ENCODE measurements at regions not wholly inside any gene's neighbourhood (a gene's known extent, or its start where the extent isn't known, plus 50 kb on each side); places are given as distances from the start of the nearest gene placed in this dataset.
"Not testable (repeated sequence)": the region's sequence is repeated elsewhere in the genome, so short reads cannot be mapped to it uniquely, and the experiment has no call there.

GRCh38 chr16:63938661-63939060 lies 1183.2 kb downstream of the CDH11 start:
- peak; percentile 56 to 62 for DNase-seq (ENCODE audit: low read depth in 2 of 2)

- DNase-seq (ENCODE audit: low read depth in 2 of 2): no peak
These were observed 1188.0 kb downstream of the CDH11 start for GRCh38 chr16:63933841-63934240.

- DNase-seq (ENCODE audit: low read depth in 2 of 2): no peak
These were observed 1193.4 kb downstream of the CDH11 start for GRCh38 chr16:63928421-63928820.

DNA sequence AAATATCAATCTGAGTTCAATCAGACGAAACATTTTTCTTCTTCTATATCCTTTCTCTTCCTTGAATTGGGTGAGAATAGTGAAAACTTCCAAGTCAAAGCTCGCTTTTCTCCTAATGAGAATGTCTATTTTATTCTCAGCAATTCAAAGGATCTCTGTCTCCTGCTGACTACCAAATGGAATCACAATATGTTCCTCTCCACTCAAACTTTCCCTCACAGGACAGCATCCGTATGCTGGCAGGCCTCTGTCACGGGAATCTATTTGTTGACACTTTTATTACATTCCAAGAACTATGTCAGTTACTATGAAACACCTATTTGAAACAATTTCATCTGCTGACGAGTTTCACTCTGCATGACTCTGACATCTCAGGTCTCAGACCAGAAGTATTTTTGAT lies 1196.6 kb downstream of the CDH11 start:
- no peak for DNase-seq (ENCODE audit: low read depth in 2 of 2)

DNA sequence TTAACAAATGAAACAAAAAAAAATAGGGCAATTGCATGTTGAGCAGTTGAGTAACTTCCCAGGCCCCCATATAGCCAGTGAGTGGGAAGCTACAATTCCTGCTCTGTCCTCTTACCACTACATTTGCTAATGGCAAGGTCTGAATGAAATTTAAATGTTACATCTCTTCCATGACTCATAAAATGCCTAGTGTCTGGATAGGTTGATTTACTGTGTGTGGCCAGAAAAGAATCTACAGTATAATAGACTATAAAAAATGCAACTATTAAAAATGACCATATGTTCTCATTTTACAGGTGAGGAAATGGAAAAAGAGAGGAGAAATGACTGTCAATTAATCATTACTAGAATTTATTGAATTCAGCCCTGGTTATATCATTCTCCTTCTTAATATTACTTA lies 1199.3 kb downstream of the CDH11 start:
- peak; percentile 81 to 83 for DNase-seq (ENCODE audit: low read depth in 2 of 2)

GRCh38 chr16:63921737-63922295 lies 1200.0 kb downstream of the CDH11 start:
- DNase-seq (ENCODE audit: low read depth in 2 of 2): peak; percentile 34 to 36

DNA sequence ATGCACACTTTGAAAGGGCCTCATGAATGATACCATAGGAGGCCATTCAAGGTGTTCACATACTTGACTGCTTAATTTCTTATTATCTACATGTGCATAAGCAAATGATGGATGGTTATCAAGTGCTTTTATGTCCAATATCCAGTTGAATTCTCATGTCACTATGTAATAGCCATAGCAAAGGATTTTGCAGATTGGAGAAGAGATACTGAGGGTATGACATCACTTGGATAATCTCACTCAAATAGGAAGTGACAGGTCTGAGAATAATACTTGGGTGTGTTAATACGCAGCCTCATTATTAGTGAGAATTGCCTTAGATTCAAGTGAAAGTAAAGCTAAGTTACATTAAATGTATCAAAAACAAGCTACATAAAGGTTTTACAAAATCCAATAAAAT lies 1208.6 kb downstream of the CDH11 start:
- no peak for DNase-seq (ENCODE audit: low read depth in 2 of 2)

GRCh38 chr16:63907251-63907650 lies 1214.6 kb downstream of the CDH11 start:
- DNase-seq (ENCODE audit: low read depth in 2 of 2): no peak

GRCh38 chr16:63904930-63905329 lies 1216.9 kb downstream of the CDH11 start:
- DNase-seq (ENCODE audit: low read depth in 2 of 2): no peak

DNA sequence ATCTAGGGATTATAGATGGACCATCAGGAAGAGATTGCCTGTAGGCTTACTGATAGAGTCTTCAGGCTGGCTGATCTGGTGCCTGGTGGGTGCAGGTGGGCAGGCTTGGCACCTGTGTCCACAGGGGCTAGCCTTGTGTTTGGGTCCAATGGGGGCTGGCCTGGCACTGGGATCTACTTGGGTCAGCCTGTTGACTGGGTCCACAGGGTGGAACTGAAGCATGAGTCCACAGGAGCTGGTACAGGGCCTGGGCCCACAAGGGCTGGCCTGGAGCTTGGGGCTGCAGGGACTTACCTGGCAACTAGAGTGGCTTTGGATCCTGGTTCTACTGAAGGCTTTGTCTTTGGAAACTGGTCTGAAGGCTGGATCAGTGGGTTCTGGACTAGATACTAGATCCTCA lies 1217.7 kb downstream of the CDH11 start:
- DNase-seq (ENCODE audit: low read depth in 2 of 2): no peak

GRCh38 chr16:63896383-63897109 lies 1225.3 kb downstream of the CDH11 start:
- DNase-seq (ENCODE audit: low read depth in 2 of 2): no peak

- no peak for DNase-seq (ENCODE audit: low read depth in 2 of 2)
These were observed 1231.1 kb downstream of the CDH11 start for GRCh38 chr16:63890723-63891122.

- peak; percentile 42 to 47 for DNase-seq (ENCODE audit: low read depth in 2 of 2)
These were observed 1231.8 kb downstream of the CDH11 start for GRCh38 chr16:63890081-63890480.

- no peak for DNase-seq (ENCODE audit: low read depth in 2 of 2)
These were observed 1238.8 kb downstream of the CDH11 start for GRCh38 chr16:63883091-63883490.

- no peak for DNase-seq (ENCODE audit: low read depth in 2 of 2)
These were observed 1239.3 kb downstream of the CDH11 start for GRCh38 chr16:63882576-63882975.

GRCh38 chr16:63880948-63881347 lies 1240.9 kb downstream of the CDH11 start:
- no peak for DNase-seq (ENCODE audit: low read depth in 2 of 2)

DNA sequence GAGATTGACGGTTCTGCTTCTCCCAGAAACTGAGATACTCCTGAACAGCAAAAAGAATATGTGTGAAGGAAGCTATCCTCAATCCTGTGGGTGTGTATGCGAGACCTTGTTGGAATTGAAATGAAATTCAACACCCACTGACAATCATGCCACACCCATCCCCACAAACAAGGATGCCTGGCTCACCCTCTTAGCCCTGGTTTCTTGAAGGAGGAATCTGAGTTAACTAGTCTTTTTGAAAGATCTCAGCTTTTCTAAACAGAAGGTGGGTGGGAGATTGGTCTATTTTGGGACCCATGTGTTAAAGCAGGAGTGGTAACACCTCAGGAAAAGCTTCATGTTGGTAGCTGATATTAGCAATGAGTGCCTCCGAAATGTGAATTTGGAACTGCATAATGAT lies 1244.5 kb downstream of the CDH11 start:
- DNase-seq (ENCODE audit: low read depth in 2 of 2): no peak

DNA sequence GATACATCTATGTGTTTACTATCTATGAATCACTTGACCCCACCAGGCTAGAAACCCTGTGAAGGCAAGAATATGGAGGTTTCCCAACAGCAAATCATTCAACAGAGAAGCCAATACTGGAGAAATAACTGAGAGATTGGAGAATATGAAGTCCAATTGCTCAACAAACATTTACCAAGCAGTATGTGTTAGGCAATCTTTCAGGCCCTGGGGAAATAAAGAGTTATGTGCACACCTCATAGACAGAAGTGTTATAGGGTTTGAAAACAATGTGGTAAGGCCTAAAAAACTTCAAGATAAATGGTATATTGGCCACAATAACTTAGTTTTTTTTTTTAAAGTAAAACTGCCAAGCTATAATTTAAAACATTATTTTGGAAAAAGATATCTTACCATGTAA lies 1245.8 kb downstream of the CDH11 start:
- DNase-seq (ENCODE audit: low read depth in 2 of 2): peak; percentile 58 to 61

GRCh38 chr16:63860700-63861099 lies 1261.2 kb downstream of the CDH11 start:
- not testable (repeated sequence) for DNase-seq (ENCODE audit: low read depth in 2 of 2)

DNA sequence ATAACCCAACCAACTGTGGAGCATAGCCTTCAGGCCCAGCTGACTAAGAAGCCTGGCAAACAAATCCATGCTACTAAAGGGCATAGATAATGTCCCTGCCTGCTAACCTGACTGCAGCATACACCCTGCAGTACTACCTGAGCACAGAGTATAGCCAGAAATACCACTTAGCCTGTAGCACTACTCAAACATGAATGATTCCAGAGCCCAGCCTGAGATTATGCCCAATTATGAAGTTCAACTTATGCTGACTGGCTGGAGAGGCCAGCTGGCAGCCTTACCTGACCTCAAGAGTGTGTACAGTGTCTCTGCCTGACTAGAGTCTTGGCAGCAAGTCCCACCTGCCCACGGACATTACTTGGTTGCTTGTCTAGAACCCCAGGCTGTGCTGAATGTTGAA lies 1265.3 kb downstream of the CDH11 start:
- no peak for DNase-seq (ENCODE audit: low read depth in 2 of 2)

DNA sequence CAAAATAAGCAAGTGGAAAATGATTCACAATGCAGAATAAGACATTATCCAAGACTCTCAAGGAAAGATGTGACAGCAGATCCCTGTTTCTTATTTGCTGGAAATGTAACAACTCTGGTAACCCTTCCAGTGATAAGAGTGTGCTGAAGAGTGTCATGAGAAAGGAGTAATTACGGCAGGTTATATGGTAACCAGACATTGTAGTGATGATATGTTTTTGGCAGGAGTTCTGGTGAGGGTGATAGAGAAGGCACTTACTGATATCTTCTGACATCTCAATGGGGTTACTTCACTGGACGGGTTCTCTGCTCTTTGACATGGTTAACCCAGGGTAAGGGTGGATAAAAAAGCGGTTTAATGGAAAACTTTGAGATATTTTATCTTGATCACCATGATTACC lies 1270.9 kb downstream of the CDH11 start:
- DNase-seq (ENCODE audit: low read depth in 2 of 2): no peak

- no peak for DNase-seq (ENCODE audit: low read depth in 2 of 2)
These were observed 1280.6 kb downstream of the CDH11 start for GRCh38 chr16:63841271-63841670.

- DNase-seq (ENCODE audit: low read depth in 2 of 2): no peak
These were observed 1291.8 kb downstream of the CDH11 start for GRCh38 chr16:63830061-63830460.

DNA sequence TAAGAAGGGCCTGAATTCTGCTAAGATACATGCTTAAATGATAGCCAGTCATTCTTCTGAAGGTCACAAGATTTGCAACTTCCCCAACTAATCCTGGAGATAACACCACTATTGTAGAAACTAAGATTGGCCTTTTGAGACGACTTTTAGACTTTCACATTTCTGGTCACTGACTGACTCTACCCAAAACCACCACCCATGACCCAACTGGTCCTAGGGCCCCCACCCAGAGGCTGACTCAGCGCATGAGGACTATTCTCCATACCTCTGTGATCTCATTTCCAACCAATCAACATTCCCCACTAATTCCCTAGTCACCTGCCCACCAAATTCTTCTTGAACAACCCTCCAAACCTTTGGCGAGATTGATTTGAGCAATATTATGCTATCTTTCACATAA lies 1299.0 kb downstream of the CDH11 start:
- DNase-seq (ENCODE audit: low read depth in 2 of 2): no peak

Measured in fibroblast of skin of left quadriceps (primary cell).